Neutrophil (primary cell): ENCODE measurements at regions not wholly inside any gene's neighbourhood (a gene's known extent, or its start where the extent isn't known, plus 50 kb on each side); places are given as distances from the start of the nearest gene placed in this dataset.

Experiments used
- H3K27ac ChIP-seq: fragments of 200-600 bp; sonication (generic); 2 replicates; pipeline ENCODE4 v1.5.1; 2016; ENCODE audit warnings: mild to moderate bottlenecking, moderate library complexity
- H3K27me3 ChIP-seq: fragments of 200-600 bp; sonication (generic); 2 replicates; pipeline ENCODE4 v1.6.0; 2016; ENCODE audit warnings: mild to moderate bottlenecking
- H3K36me3 ChIP-seq: fragments of 200-600 bp; sonication (generic); 2 replicates; pipeline ENCODE4 v1.5.1; 2017
- H3K4me1 ChIP-seq, 2 experiments: fragments of 200-600 bp in 1 of 2; sonication (generic) in 1 of 2; 1 replicate in 1 of 2; 2 replicates in 1 of 2; pipeline versions ENCODE4 v1.5.1 to v1.6.1; 2013 to 2016; ENCODE audit warnings: low read depth in 1 of 2, low read length in 1 of 2, mild to moderate bottlenecking in 1 of 2, moderate library complexity in 1 of 2; ENCODE audit not compliant: control insufficient read depth in 1 of 2, insufficient read depth in 1 of 2
- H3K4me3 ChIP-seq, 2 experiments: fragments of 200-600 bp in 1 of 2; sonication (generic) in 1 of 2; 1 replicate in 1 of 2; 2 replicates in 1 of 2; pipeline ENCODE4 v1.5.1; 2013 to 2016; ENCODE audit warnings: low read depth in 1 of 2, low read length in 1 of 2, mild to moderate bottlenecking in 1 of 2, moderate library complexity in 1 of 2
- H3K9me3 ChIP-seq: fragments of 200-600 bp; sonication (generic); 2 replicates; pipeline ENCODE4 v1.5.1; 2016
- CTCF ChIP-seq: fragments of 200-600 bp; sonication (generic); IDR thresholded peaks from 2 replicates; pipeline ENCODE4 v1.5.1; 2016; ENCODE audit warnings: antibody characterized with exemption

GRCh38 chr18:56221195-56222065 lies 417.0 kb downstream of the TXNL1 start:
- Histone ChIP-seq H3K4me1 (no peaks in the 10 kb centered on the region), H3K4me3 (no peak overlapping the region), H3K36me3 (no peaks in the 10 kb centered on the region), H3K27me3 (no peaks in the 10 kb centered on the region), H3K27ac (no peak overlapping the region), H3K9me3 (peaks cover 3% of the 10 kb centered on the region)
- no peak for TF ChIP-seq CTCF

- peaks cover 3% of the 10 kb centered on the region for H3K9me3 ChIP-seq
- H3K27ac ChIP-seq: no peak overlapping the region
- no peaks in the 10 kb centered on the region for H3K27me3 ChIP-seq
- H3K36me3 ChIP-seq: no peaks in the 10 kb centered on the region
- no peak for TF ChIP-seq CTCF
- H3K4me1 ChIP-seq: no peaks in the 10 kb centered on the region
- no peak overlapping the region for H3K4me3 ChIP-seq
Measured at GRCh38 chr18:56217406-56217805, 421.0 kb downstream of the TXNL1 start.

- no peaks in the 10 kb centered on the region for H3K27me3 ChIP-seq
- no peaks in the 10 kb centered on the region for H3K4me1 ChIP-seq
- no peak for TF ChIP-seq CTCF
- no peak overlapping the region for H3K27ac ChIP-seq
- no peak overlapping the region for H3K4me3 ChIP-seq
- no peaks in the 10 kb centered on the region for H3K36me3 ChIP-seq
- H3K9me3 ChIP-seq: peaks cover 3% of the 10 kb centered on the region
Measured at GRCh38 chr18:56214706-56215105, 423.7 kb downstream of the TXNL1 start.

GRCh38 chr18:56210520-56210919 lies 427.9 kb downstream of the TXNL1 start:
- H3K27me3 ChIP-seq: no peaks in the 10 kb centered on the region
- H3K27ac ChIP-seq: no peak overlapping the region
- H3K36me3 ChIP-seq: no peaks in the 10 kb centered on the region
- no peaks in the 10 kb centered on the region for H3K4me1 ChIP-seq
- no peak for TF ChIP-seq CTCF
- no peak overlapping the region for H3K4me3 ChIP-seq
- H3K9me3 ChIP-seq: no peaks in the 10 kb centered on the region

GRCh38 chr18:56207989-56208388 lies 430.4 kb downstream of the TXNL1 start:
- no peaks in the 10 kb centered on the region for H3K4me1 ChIP-seq
- H3K27me3 ChIP-seq: no peaks in the 10 kb centered on the region
- no peaks in the 10 kb centered on the region for H3K9me3 ChIP-seq
- TF ChIP-seq CTCF: no peak
- no peaks in the 10 kb centered on the region for H3K36me3 ChIP-seq
- H3K27ac ChIP-seq: no peak overlapping the region
- no peak overlapping the region for H3K4me3 ChIP-seq
